Peyer's patch (tissue), 4 donors: ENCODE measurements at regions not wholly inside any gene's neighbourhood (a gene's known extent, or its start where the extent isn't known, plus 50 kb on each side); places are given as distances from the start of the nearest gene placed in this dataset.

Experiments used
- POLR2A ChIP-seq, 2 donors: fragments of 450-650 bp; IDR thresholded peaks; one replicate each; pipeline ENCODE4 v1.5.1; 2017; ENCODE audit warnings: antibody characterized with exemption in 2 of 2, mild to moderate bottlenecking in 2 of 2, moderate library complexity in 2 of 2
- TF ChIP-seq, protein P1 (sequence below), 6 experiments: fragments of 450-650 bp in 4 of 6; fragments of 200-600 bp in 2 of 6; sonication (generic) in 1 of 6; IDR thresholded peaks; one replicate each; pipeline ENCODE4 v1.5.1; 2017 to 2019; ENCODE audit warnings: antibody characterized with exemption in 6 of 6, mild to moderate bottlenecking in 3 of 6, moderate library complexity in 1 of 6

- TF ChIP-seq, protein P1, sequence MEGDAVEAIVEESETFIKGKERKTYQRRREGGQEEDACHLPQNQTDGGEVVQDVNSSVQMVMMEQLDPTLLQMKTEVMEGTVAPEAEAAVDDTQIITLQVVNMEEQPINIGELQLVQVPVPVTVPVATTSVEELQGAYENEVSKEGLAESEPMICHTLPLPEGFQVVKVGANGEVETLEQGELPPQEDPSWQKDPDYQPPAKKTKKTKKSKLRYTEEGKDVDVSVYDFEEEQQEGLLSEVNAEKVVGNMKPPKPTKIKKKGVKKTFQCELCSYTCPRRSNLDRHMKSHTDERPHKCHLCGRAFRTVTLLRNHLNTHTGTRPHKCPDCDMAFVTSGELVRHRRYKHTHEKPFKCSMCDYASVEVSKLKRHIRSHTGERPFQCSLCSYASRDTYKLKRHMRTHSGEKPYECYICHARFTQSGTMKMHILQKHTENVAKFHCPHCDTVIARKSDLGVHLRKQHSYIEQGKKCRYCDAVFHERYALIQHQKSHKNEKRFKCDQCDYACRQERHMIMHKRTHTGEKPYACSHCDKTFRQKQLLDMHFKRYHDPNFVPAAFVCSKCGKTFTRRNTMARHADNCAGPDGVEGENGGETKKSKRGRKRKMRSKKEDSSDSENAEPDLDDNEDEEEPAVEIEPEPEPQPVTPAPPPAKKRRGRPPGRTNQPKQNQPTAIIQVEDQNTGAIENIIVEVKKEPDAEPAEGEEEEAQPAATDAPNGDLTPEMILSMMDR (IDR thresholded peaks at IDR 0.05): no peak
- TF ChIP-seq POLR2A (IDR thresholded peaks at IDR 0.05): no peak
Observed at GRCh38 chr18:42305869-42306593, 351.0 kb downstream of the PIK3C3 start.
